ACC112 (cell line): ENCODE measurements at regions not wholly inside any gene's neighbourhood (a gene's known extent, or its start where the extent isn't known, plus 50 kb on each side); places are given as distances from the start of the nearest gene placed in this dataset.
A peak's percentile ranks its signal among the peaks of the same experiment; 100 is the strongest.
"Not testable (repeated sequence)": the region's sequence is repeated elsewhere in the genome, so short reads cannot be mapped to it uniquely, and the experiment has no call there.

ENCODE experiments used
- H2AFZ ChIP-seq: fragments of 200-600 bp; sonication (generic); one replicate; pipeline ENCODE4 v1.6.0; 2017; ENCODE audit warnings: antibody characterized with exemption, low read length; ENCODE audit not compliant: unreplicated experiment
- H3K27ac ChIP-seq: fragments of 200-600 bp; sonication (generic); 2 replicates; pipeline ENCODE4 v1.5.1; 2014; ENCODE audit warnings: low read depth, mild to moderate bottlenecking, antibody characterized with exemption, low read length, moderate library complexity
- H3K27me3 ChIP-seq: fragments of 200-600 bp; sonication (generic); 2 replicates; pipeline ENCODE4 v1.6.1; 2014; ENCODE audit warnings: mild to moderate bottlenecking, antibody characterized with exemption, low read length, moderate library complexity, mixed read lengths; ENCODE audit not compliant: insufficient read depth
- H3K36me3 ChIP-seq: fragments of 200-600 bp; sonication (generic); 2 replicates; pipeline ENCODE4 v1.6.1; 2016; ENCODE audit warnings: mild to moderate bottlenecking, antibody characterized with exemption, low read length, moderate library complexity, mixed read lengths; ENCODE audit not compliant: insufficient read depth
- H3K4me1 ChIP-seq: fragments of 200-600 bp; sonication (generic); one replicate; pipeline ENCODE4 v1.6.1; 2016; ENCODE audit warnings: low read length, mixed read lengths; ENCODE audit not compliant: insufficient read depth, unreplicated experiment, control insufficient read depth
- H3K4me3 ChIP-seq: fragments of 200-600 bp; sonication (generic); 2 replicates; pipeline ENCODE4 v1.5.1; 2014; ENCODE audit warnings: mild to moderate bottlenecking, low read depth, low read length
- H3K79me2 ChIP-seq: fragments of 200-600 bp; sonication (generic); one replicate; pipeline ENCODE4 v1.6.0; 2016; ENCODE audit warnings: low read length; ENCODE audit not compliant: control insufficient read depth, unreplicated experiment, insufficient read depth

GRCh38 chr4:13794819-13795565 is 167.5 kb upstream of the BOD1L1 start:
- no peaks in the 10 kb centered on the region for H3K4me1 ChIP-seq

GRCh38 chr4:13797061-13797460 is 169.5 kb upstream of the BOD1L1 start:
- H3K4me1 ChIP-seq = no peaks in the 10 kb centered on the region
- H3K27me3 ChIP-seq = no peaks in the 10 kb centered on the region
- no peaks in the 10 kb centered on the region for H3K36me3 ChIP-seq
- H3K4me3 ChIP-seq = no peak overlapping the region
- no peaks in the 10 kb centered on the region for H3K79me2 ChIP-seq
- H3K27ac ChIP-seq = no peak overlapping the region
- H2AFZ ChIP-seq = no peak overlapping the region

More at GRCh38 chr4:13794819-13795565, 167.5 kb upstream of the BOD1L1 start:
- no peak overlapping the region for H3K27ac ChIP-seq
- no peak overlapping the region for H3K4me3 ChIP-seq
- no peak overlapping the region for H2AFZ ChIP-seq
- H3K36me3 ChIP-seq = no peaks in the 10 kb centered on the region
- no peaks in the 10 kb centered on the region for H3K27me3 ChIP-seq
- no peaks in the 10 kb centered on the region for H3K79me2 ChIP-seq

GRCh38 chr4:13815231-13815630 is 187.7 kb upstream of the BOD1L1 start:
- H3K27me3 ChIP-seq = no peaks in the 10 kb centered on the region
- no peaks in the 10 kb centered on the region for H3K4me1 ChIP-seq
- H2AFZ ChIP-seq = no peak overlapping the region
- no peak overlapping the region for H3K4me3 ChIP-seq
- H3K79me2 ChIP-seq = no peaks in the 10 kb centered on the region
- H3K36me3 ChIP-seq = no peaks in the 10 kb centered on the region
- H3K27ac ChIP-seq = no peak overlapping the region

GRCh38 chr4:13816472-13816871 is 188.9 kb upstream of the BOD1L1 start:
- Histone ChIP-seq H3K4me3 (no peak overlapping the region), H3K27ac (no peak overlapping the region), H3K36me3 (no peaks in the 10 kb centered on the region), H3K79me2 (no peaks in the 10 kb centered on the region), H2AFZ (no peak overlapping the region), H3K4me1 (no peaks in the 10 kb centered on the region), H3K27me3 (no peaks in the 10 kb centered on the region)

- H3K4me1 ChIP-seq = no peaks in the 10 kb centered on the region
- H3K4me3 ChIP-seq = no peak overlapping the region
- H3K79me2 ChIP-seq = no peaks in the 10 kb centered on the region
- no peak overlapping the region for H2AFZ ChIP-seq
- H3K27ac ChIP-seq = no peak overlapping the region
- no peaks in the 10 kb centered on the region for H3K27me3 ChIP-seq
- no peaks in the 10 kb centered on the region for H3K36me3 ChIP-seq
Observed at GRCh38 chr4:13821522-13821921, 194.0 kb upstream of the BOD1L1 start.

- not testable (repeated sequence) for H3K27ac ChIP-seq, H3K27me3 ChIP-seq, H3K4me3 ChIP-seq, H3K4me1 ChIP-seq, H2AFZ ChIP-seq, H3K36me3 ChIP-seq, H3K79me2 ChIP-seq
Observed at GRCh38 chr4:13825822-13826221, 198.3 kb upstream of the BOD1L1 start.

- Histone ChIP-seq H3K27ac (no peak overlapping the region), H2AFZ (no peak overlapping the region), H3K4me3 (no peak overlapping the region), H3K4me1 (peaks cover 8% of the 10 kb centered on the region), H3K36me3 (no peaks in the 10 kb centered on the region), H3K27me3 (no peaks in the 10 kb centered on the region), H3K79me2 (no peaks in the 10 kb centered on the region)
Observed at GRCh38 chr4:13829457-13829856, 201.9 kb upstream of the BOD1L1 start.

- no peak overlapping the region for H3K4me3 ChIP-seq
- H3K27ac ChIP-seq = no peak overlapping the region
- no peaks in the 10 kb centered on the region for H3K27me3 ChIP-seq
- H2AFZ ChIP-seq = no peak overlapping the region
- H3K79me2 ChIP-seq = no peaks in the 10 kb centered on the region
- H3K4me1 ChIP-seq = peaks cover 8% of the 10 kb centered on the region
- H3K36me3 ChIP-seq = no peaks in the 10 kb centered on the region
Observed at GRCh38 chr4:13830449-13830848, 202.9 kb upstream of the BOD1L1 start.

GRCh38 chr4:13833171-13833804 is 205.8 kb upstream of the BOD1L1 start:
- Histone ChIP-seq H3K27me3 (no peaks in the 10 kb centered on the region), H3K4me3 (no peak overlapping the region), H3K79me2 (no peaks in the 10 kb centered on the region), H2AFZ (peak overlapping the region; percentile 7), H3K27ac (no peak overlapping the region), H3K36me3 (no peaks in the 10 kb centered on the region), H3K4me1 (peaks cover 8% of the 10 kb centered on the region)

- Histone ChIP-seq H3K4me3 (no peak overlapping the region), H3K36me3 (no peaks in the 10 kb centered on the region), H3K79me2 (no peaks in the 10 kb centered on the region), H3K27me3 (no peaks in the 10 kb centered on the region), H3K27ac (no peak overlapping the region), H3K4me1 (no peaks in the 10 kb centered on the region), H2AFZ (no peak overlapping the region)
Observed at GRCh38 chr4:13836946-13837912, 209.7 kb upstream of the BOD1L1 start.
